ENCODE measurements at regions not wholly inside any gene's neighbourhood (a gene's known extent, or its start where the extent isn't known, plus 50 kb on each side); places are given as distances from the start of the nearest gene placed in this dataset.

DNA sequence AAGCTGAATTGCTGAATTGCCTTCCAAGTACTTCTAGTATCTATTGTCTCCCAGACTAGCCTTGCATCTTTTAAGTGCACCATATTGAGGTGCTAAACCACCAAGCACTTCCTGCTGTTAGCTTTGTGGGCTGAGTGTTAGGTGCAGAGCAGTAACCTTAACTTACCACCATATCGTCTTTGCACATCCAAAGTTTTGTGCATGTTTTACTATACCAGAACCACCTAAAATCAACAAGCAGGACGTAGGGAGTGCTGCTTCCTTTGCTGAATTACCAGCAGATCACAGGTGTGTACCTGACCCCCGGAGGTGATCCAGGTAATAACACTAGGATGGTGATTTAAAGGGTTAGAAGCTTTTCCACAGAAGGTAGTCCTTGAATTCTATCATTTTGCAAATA lies 359.9 kb upstream of the HNRNPA3 start:
- ChIA-PET CTCF (interaction anchor here (0.8 kb wide), 1 partner anchor 10 kb away, joined by 3 read pairs; no protein-coding TSS in a partner anchor), POLR2A (no interaction called here)
- DNase-seq, result peak; percentile 24 to 75 (median 59)
- no peak overlapping the region for H3K27ac ChIP-seq (ENCODE audit: low read depth, low read length)
- peaks cover 59% of the 10 kb centered on the region for H3K4me1 ChIP-seq (ENCODE audit: insufficient read depth, low read length)
- H3K9me3 ChIP-seq (ENCODE audit: low read length), result no peaks in the 10 kb centered on the region
- peak overlapping the region; percentile 1 to 79 (median 14) for H3K4me3 Mint-ChIP-seq
- peaks cover 63 to 74% (median 73%) of the 10 kb centered on the region in 3 donors for H3K4me1 Mint-ChIP-seq
- peaks cover 0 to 14% (median 4%) of the 10 kb centered on the region in 3 donors for H3K36me3 Mint-ChIP-seq
- no peaks in the 10 kb centered on the region for H3K27me3 Mint-ChIP-seq
- peak overlapping the region; percentile 0 to 95 (median 12) for H3K27ac Mint-ChIP-seq
- H3K36me3 ChIP-seq (ENCODE audit: insufficient read depth, low read length), result no peaks in the 10 kb centered on the region
- H3K27me3 ChIP-seq (ENCODE audit: insufficient read depth, low read length, poor library complexity, severe bottlenecking), result no peaks in the 10 kb centered on the region
- H3K9me3 Mint-ChIP-seq, result peaks cover 0 to 2% (median 0%) of the 10 kb centered on the region in 5 donors
- H3K4me3 ChIP-seq (ENCODE audit: low read length), result no peak overlapping the region

DNA sequence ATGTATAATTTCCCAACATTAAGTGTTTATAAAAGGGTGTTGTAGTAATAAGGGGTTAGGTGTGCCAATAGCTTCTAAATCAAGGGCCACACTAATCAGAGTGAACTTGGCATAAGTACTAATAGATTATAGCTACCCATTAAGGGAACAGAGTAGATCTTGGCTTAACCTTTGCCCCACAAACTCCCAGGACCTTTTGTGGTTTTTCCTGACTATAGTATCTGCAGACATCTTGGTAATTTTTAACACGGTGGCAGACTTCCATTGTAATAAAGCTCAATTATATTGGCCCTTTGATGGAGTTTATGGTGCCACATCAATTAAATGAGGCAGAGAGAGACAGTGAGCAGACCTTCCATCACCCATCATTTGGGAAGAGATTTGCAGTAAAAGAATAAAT lies 358.5 kb upstream of the HNRNPA3 start:
- H3K4me1 Mint-ChIP-seq, result peaks cover 65 to 79% (median 74%) of the 10 kb centered on the region in 3 donors
- Histone ChIP-seq H3K4me3 (ENCODE audit: low read length) (no peak overlapping the region), H3K4me1 (ENCODE audit: insufficient read depth, low read length) (peaks cover 59% of the 10 kb centered on the region), H3K9me3 (ENCODE audit: low read length) (no peaks in the 10 kb centered on the region), H3K27me3 (ENCODE audit: insufficient read depth, low read length, poor library complexity, severe bottlenecking) (no peaks in the 10 kb centered on the region), H3K36me3 (ENCODE audit: insufficient read depth, low read length) (no peaks in the 10 kb centered on the region), H3K27ac (ENCODE audit: low read depth, low read length) (no peak overlapping the region)
- H3K36me3 Mint-ChIP-seq, result peaks cover 0 to 14% (median 4%) of the 10 kb centered on the region in 3 donors
- DNase-seq, result no peak
- POLR2A ChIA-PET, result interaction anchor here (0.8 to 1.2 kb wide), 2 partner anchors 77 to 295 kb away, joined by 3 read pairs; no protein-coding TSS in a partner anchor
- H3K9me3 Mint-ChIP-seq, result peaks cover 0 to 2% (median 0%) of the 10 kb centered on the region in 5 donors
- H3K27ac Mint-ChIP-seq, result peak overlapping the region in 6 of 8 donors; percentile 15 to 95 (median 48)
- CTCF ChIA-PET, result interaction anchor here (1.0 to 1.4 kb wide), 2 partner anchors 34 to 78 kb away, joined by 3 to 4 read pairs; no protein-coding TSS in a partner anchor
- H3K27me3 Mint-ChIP-seq, result no peaks in the 10 kb centered on the region
- peak overlapping the region in 4 of 7 donors; percentile 4 to 35 (median 14) for H3K4me3 Mint-ChIP-seq

DNA sequence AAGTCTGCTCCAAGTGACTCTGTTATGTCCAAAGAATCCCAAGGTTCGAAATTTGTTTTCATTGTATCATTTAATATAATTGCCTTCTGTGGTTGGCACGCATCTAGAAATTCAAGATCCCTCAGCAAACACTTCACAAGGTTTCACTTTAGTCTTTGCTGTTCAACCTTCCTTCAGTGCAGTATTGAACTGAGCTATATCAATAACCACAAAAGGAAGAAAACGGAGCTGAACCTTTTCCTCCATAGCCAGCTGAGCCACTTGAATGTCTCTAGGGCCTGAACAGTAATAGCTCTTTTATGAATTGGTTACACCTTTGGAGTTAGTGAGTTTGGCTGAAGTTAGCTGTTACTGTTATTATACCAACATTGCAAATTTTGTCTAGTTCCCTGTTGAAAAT lies 357.7 kb upstream of the HNRNPA3 start:
- DNase-seq, result no peak
- Mint-ChIP-seq H3K9me3 (peaks cover 0 to 2% (median 0%) of the 10 kb centered on the region in 5 donors), H3K4me3 (peak overlapping the region in 4 of 7 donors; percentile 1 to 35 (median 16)), H3K4me1 (peaks cover 65 to 79% (median 74%) of the 10 kb centered on the region in 3 donors), H3K36me3 (peaks cover 0 to 20% (median 4%) of the 10 kb centered on the region in 3 donors), H3K27ac (peak overlapping the region in 6 of 8 donors; percentile 7 to 82 (median 58)), H3K27me3 (no peaks in the 10 kb centered on the region)
- ChIA-PET POLR2A (interaction anchor here (0.6 to 1.2 kb wide), 3 partner anchors 18 to 294 kb away, joined by 3 to 7 read pairs (median 3); no protein-coding TSS in a partner anchor), CTCF (interaction anchor here (1.0 to 1.4 kb wide), 3 partner anchors 35 to 78 kb away, joined by 3 to 4 read pairs (median 3); no protein-coding TSS in a partner anchor)
- Histone ChIP-seq H3K4me1 (ENCODE audit: insufficient read depth, low read length) (peaks cover 59% of the 10 kb centered on the region), H3K9me3 (ENCODE audit: low read length) (no peaks in the 10 kb centered on the region), H3K36me3 (ENCODE audit: insufficient read depth, low read length) (no peaks in the 10 kb centered on the region), H3K4me3 (ENCODE audit: low read length) (no peak overlapping the region), H3K27ac (ENCODE audit: low read depth, low read length) (no peak overlapping the region), H3K27me3 (ENCODE audit: insufficient read depth, low read length, poor library complexity, severe bottlenecking) (no peaks in the 10 kb centered on the region)

DNA sequence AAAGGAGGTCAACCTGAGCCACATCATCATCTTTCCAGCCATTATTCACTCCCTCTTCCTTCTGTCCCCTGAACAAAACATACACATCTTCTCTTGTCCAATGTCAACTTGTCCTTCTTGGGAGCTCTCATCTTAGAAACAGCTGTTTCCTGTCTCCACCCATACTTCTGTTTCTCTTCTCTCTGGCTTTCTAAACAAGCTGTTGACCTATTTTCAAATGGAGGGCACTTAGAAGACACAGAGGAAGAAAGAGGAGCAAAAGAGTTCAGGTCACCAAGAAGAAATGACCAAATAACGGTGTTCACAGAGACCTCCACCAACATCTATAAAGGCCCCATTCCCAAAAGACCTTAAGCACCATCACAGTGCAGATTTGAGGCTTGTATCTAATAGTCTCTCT lies 355.9 kb upstream of the HNRNPA3 start:
- H3K9me3 Mint-ChIP-seq, result peaks cover 0 to 3% (median 0%) of the 10 kb centered on the region in 5 donors
- Histone ChIP-seq H3K27me3 (ENCODE audit: insufficient read depth, low read length, poor library complexity, severe bottlenecking) (no peaks in the 10 kb centered on the region), H3K27ac (ENCODE audit: low read depth, low read length) (no peak overlapping the region), H3K36me3 (ENCODE audit: insufficient read depth, low read length) (no peaks in the 10 kb centered on the region), H3K4me1 (ENCODE audit: insufficient read depth, low read length) (peaks cover 52% of the 10 kb centered on the region), H3K9me3 (ENCODE audit: low read length) (no peaks in the 10 kb centered on the region), H3K4me3 (ENCODE audit: low read length) (no peak overlapping the region)
- CTCF ChIA-PET, result interaction anchor here (1.0 kb wide), 1 partner anchor 37 kb away, joined by 3 read pairs; no protein-coding TSS in a partner anchor
- peak overlapping the region; percentile 0 to 71 (median 27) for H3K4me3 Mint-ChIP-seq
- H3K4me1 Mint-ChIP-seq, result peaks cover 58 to 63% (median 60%) of the 10 kb centered on the region in 3 donors
- H3K27ac Mint-ChIP-seq, result peak overlapping the region; percentile 5 to 96 (median 60)
- no peak for DNase-seq
- H3K36me3 Mint-ChIP-seq, result peaks cover 0 to 28% (median 4%) of the 10 kb centered on the region in 3 donors
- H3K27me3 Mint-ChIP-seq, result no peaks in the 10 kb centered on the region
- POLR2A ChIA-PET, result no interaction called here

- Histone ChIP-seq H3K27ac (ENCODE audit: low read depth, low read length) (no peak overlapping the region), H3K27me3 (ENCODE audit: insufficient read depth, low read length, poor library complexity, severe bottlenecking) (no peaks in the 10 kb centered on the region), H3K4me3 (ENCODE audit: low read length) (no peak overlapping the region), H3K9me3 (ENCODE audit: low read length) (no peaks in the 10 kb centered on the region), H3K4me1 (ENCODE audit: insufficient read depth, low read length) (no peaks in the 10 kb centered on the region), H3K36me3 (ENCODE audit: insufficient read depth, low read length) (no peaks in the 10 kb centered on the region)
- Mint-ChIP-seq H3K27ac (no peak overlapping the region), H3K9me3 (peaks cover 0 to 5% (median 2%) of the 10 kb centered on the region in 5 donors), H3K27me3 (peaks cover 0 to 2% of the 10 kb centered on the region in 2 donors), H3K4me3 (no peak overlapping the region), H3K4me1 (peaks cover 0 to 9% (median 0%) of the 10 kb centered on the region in 3 donors), H3K36me3 (peaks cover 0 to 18% (median 0%) of the 10 kb centered on the region in 3 donors)
- DNase-seq, result no peak
- CTCF ChIA-PET, result no interaction called here
- POLR2A ChIA-PET, result no interaction called here
Measured at GRCh38 chr2:176865336-176865735, 347.3 kb upstream of the HNRNPA3 start.

GRCh38 chr2:176872406-176872805 lies 340.2 kb upstream of the HNRNPA3 start:
- POLR2A ChIA-PET, result no interaction called here
- Mint-ChIP-seq H3K9me3 (peaks cover 18 to 34% (median 31%) of the 10 kb centered on the region in 5 donors), H3K36me3 (peaks cover 0 to 35% (median 6%) of the 10 kb centered on the region in 3 donors), H3K27ac (no peak overlapping the region), H3K4me3 (no peak overlapping the region), H3K27me3 (peaks cover 0 to 1% of the 10 kb centered on the region in 2 donors), H3K4me1 (peaks cover 0 to 13% (median 12%) of the 10 kb centered on the region in 3 donors)
- H3K4me1 ChIP-seq (ENCODE audit: insufficient read depth, low read length), result no peaks in the 10 kb centered on the region
- peaks cover 11% of the 10 kb centered on the region for H3K9me3 ChIP-seq (ENCODE audit: low read length)
- no peak overlapping the region for H3K27ac ChIP-seq (ENCODE audit: low read depth, low read length)
- H3K4me3 ChIP-seq (ENCODE audit: low read length), result no peak overlapping the region
- no peaks in the 10 kb centered on the region for H3K27me3 ChIP-seq (ENCODE audit: insufficient read depth, low read length, poor library complexity, severe bottlenecking)
- no peak for DNase-seq
- H3K36me3 ChIP-seq (ENCODE audit: insufficient read depth, low read length), result no peaks in the 10 kb centered on the region
- CTCF ChIA-PET, result no interaction called here

- CTCF ChIA-PET, result no interaction called here
- POLR2A ChIA-PET, result no interaction called here
- Histone ChIP-seq H3K36me3 (ENCODE audit: insufficient read depth, low read length) (no peaks in the 10 kb centered on the region), H3K27ac (ENCODE audit: low read depth, low read length) (no peak overlapping the region), H3K27me3 (ENCODE audit: insufficient read depth, low read length, poor library complexity, severe bottlenecking) (no peaks in the 10 kb centered on the region), H3K9me3 (ENCODE audit: low read length) (peaks cover 11% of the 10 kb centered on the region), H3K4me3 (ENCODE audit: low read length) (no peak overlapping the region), H3K4me1 (ENCODE audit: insufficient read depth, low read length) (no peaks in the 10 kb centered on the region)
- Mint-ChIP-seq H3K27ac (no peak overlapping the region), H3K27me3 (peaks cover 0 to 2% of the 10 kb centered on the region in 2 donors), H3K4me3 (no peak overlapping the region), H3K4me1 (peaks cover 0 to 12% (median 10%) of the 10 kb centered on the region in 3 donors), H3K36me3 (peaks cover 0 to 39% (median 6%) of the 10 kb centered on the region in 3 donors), H3K9me3 (peaks cover 18 to 31% (median 29%) of the 10 kb centered on the region in 5 donors)
- DNase-seq, result no peak
Measured at GRCh38 chr2:176873403-176873802, 339.2 kb upstream of the HNRNPA3 start.

DNA sequence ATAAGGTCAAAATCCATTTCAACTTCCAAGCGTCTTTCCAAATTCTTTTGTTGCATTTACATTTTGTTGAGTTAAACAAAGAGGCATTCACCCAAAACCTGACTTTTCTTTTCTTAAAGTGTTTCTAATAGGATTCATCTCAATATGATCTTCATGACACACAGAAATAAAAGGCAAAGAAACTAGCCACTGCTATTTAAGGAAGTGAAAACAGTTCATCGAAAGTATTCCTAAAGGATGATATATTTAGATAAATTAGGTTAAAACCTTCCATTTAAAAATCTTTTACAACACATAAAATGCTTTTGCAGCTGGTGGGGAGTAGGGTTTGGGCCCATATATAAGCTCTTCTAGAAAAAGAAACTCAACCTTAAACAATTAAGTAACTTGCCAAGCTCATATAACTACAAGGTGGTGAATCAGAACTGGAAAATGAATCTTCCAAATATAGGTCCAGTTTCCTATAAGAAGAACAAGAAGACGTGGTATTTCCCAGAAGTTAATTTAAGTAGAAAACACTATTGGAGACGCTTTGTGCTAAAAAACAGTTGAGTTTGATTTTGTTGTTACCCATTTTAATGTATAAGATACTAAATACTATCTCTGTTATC lies 336.0 kb upstream of the HNRNPA3 start:
- peaks cover 9 to 18% (median 17%) of the 10 kb centered on the region in 5 donors for H3K9me3 Mint-ChIP-seq
- CTCF ChIA-PET, result interaction anchor here (1.5 kb wide), 1 partner anchor 30 kb away, joined by 4 read pairs; no protein-coding TSS in a partner anchor
- H3K4me1 Mint-ChIP-seq, result peaks cover 0 to 12% (median 10%) of the 10 kb centered on the region in 3 donors
- Histone ChIP-seq H3K36me3 (ENCODE audit: insufficient read depth, low read length) (no peaks in the 10 kb centered on the region), H3K27ac (ENCODE audit: low read depth, low read length) (no peak overlapping the region), H3K27me3 (ENCODE audit: insufficient read depth, low read length, poor library complexity, severe bottlenecking) (no peaks in the 10 kb centered on the region), H3K9me3 (ENCODE audit: low read length) (peaks cover 6% of the 10 kb centered on the region), H3K4me1 (ENCODE audit: insufficient read depth, low read length) (no peaks in the 10 kb centered on the region), H3K4me3 (ENCODE audit: low read length) (no peak overlapping the region)
- H3K4me3 Mint-ChIP-seq, result no peak overlapping the region
- POLR2A ChIA-PET, result interaction anchor here (0.5 kb wide), 1 partner anchor 529 kb away, joined by 5 read pairs; no protein-coding TSS in a partner anchor
- H3K27ac Mint-ChIP-seq, result no peak overlapping the region
- H3K27me3 Mint-ChIP-seq, result peaks cover 0 to 3% of the 10 kb centered on the region in 2 donors
- H3K36me3 Mint-ChIP-seq, result peaks cover 0 to 23% (median 3%) of the 10 kb centered on the region in 3 donors
- no peak for DNase-seq
